HG03039 (cell line): ENCODE measurements at regions not wholly inside any gene's neighbourhood (a gene's known extent, or its start where the extent isn't known, plus 50 kb on each side); places are given as distances from the start of the nearest gene placed in this dataset.
"Not testable (repeated sequence)": the region's sequence is repeated elsewhere in the genome, so short reads cannot be mapped to it uniquely, and the experiment has no call there.

Experiments
- ATAC-seq: cut with Tn5 transposase; IDR thresholded peaks from one replicate; pipeline ENCODE4 v1.9.1; 2021; ENCODE audit warnings: mild to moderate bottlenecking, moderate library complexity; ENCODE audit not compliant: unreplicated experiment

- no peak for ATAC-seq
These were observed 658.9 kb upstream of the SYT4 start for GRCh38 chr18:43936176-43936575.

GRCh38 chr18:43949291-43949690 lies 672.0 kb upstream of the SYT4 start:
- no peak for ATAC-seq

- no peak for ATAC-seq
These were observed 672.8 kb upstream of the SYT4 start for GRCh38 chr18:43950062-43950461.

GRCh38 chr18:43952398-43952797 lies 675.1 kb upstream of the SYT4 start:
- no peak for ATAC-seq

- ATAC-seq, result no peak
These were observed 684.4 kb upstream of the SYT4 start for GRCh38 chr18:43961722-43962121.

GRCh38 chr18:43964666-43965065 lies 687.4 kb upstream of the SYT4 start:
- ATAC-seq, result no peak

GRCh38 chr18:43965691-43966090 lies 688.4 kb upstream of the SYT4 start:
- no peak for ATAC-seq

- no peak for ATAC-seq
These were observed 693.4 kb upstream of the SYT4 start for GRCh38 chr18:43970656-43971055.

- no peak for ATAC-seq
These were observed 700.9 kb upstream of the SYT4 start for GRCh38 chr18:43978174-43978573.

GRCh38 chr18:43982582-43982981 lies 698.1 kb upstream of the SETBP1 start:
- ATAC-seq, result no peak

- not testable (repeated sequence) for ATAC-seq
These were observed 693.6 kb upstream of the SETBP1 start for GRCh38 chr18:43987061-43987460.

GRCh38 chr18:43992741-43993140 lies 687.9 kb upstream of the SETBP1 start:
- ATAC-seq, result no peak

GRCh38 chr18:43994381-43994780 lies 686.3 kb upstream of the SETBP1 start:
- no peak for ATAC-seq

GRCh38 chr18:44013871-44014270 lies 666.8 kb upstream of the SETBP1 start:
- ATAC-seq, result no peak

GRCh38 chr18:44025421-44025820 lies 655.3 kb upstream of the SETBP1 start:
- no peak for ATAC-seq

GRCh38 chr18:44028109-44028508 lies 652.6 kb upstream of the SETBP1 start:
- no peak for ATAC-seq

GRCh38 chr18:44031063-44031462 lies 649.6 kb upstream of the SETBP1 start:
- ATAC-seq, result no peak

GRCh38 chr18:44033144-44033701 lies 647.5 kb upstream of the SETBP1 start:
- no peak for ATAC-seq

GRCh38 chr18:44035554-44035953 lies 645.1 kb upstream of the SETBP1 start:
- no peak for ATAC-seq

- no peak for ATAC-seq
These were observed 644.2 kb upstream of the SETBP1 start for GRCh38 chr18:44036501-44036900.

GRCh38 chr18:44039216-44039615 lies 641.5 kb upstream of the SETBP1 start:
- ATAC-seq, result no peak

- no peak for ATAC-seq
These were observed 640.9 kb upstream of the SETBP1 start for GRCh38 chr18:44039826-44040225.

GRCh38 chr18:44041553-44041952 lies 639.1 kb upstream of the SETBP1 start:
- ATAC-seq, result no peak
